ENCODE measurements at regions not wholly inside any gene's neighbourhood (a gene's known extent, or its start where the extent isn't known, plus 50 kb on each side); places are given as distances from the start of the nearest gene placed in this dataset.

DNA sequence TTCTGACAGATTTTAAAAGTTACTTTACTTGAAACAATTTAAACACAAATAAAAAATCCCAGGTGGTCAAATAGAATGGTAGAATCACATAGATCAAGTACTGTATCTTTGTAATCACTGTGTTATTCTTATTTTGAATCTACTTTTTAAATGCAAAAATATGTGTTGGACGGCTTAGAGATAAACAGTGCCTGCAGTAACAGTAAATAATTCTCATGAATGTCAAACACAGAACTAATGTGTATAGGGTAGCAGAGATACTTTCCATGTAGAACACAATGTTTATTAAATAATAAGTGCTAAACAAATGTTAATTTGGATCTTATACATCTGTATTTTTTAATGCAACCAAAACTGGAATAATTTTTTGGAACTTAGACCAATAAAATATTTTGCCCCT lies 1199.4 kb downstream of the SORCS1 start:
- TF ChIP-seq CTCF (conservative IDR thresholded peaks at IDR 0.05; ENCODE audit: low read depth in 2 of 2) (no peak), EZH2 (IDR thresholded peaks at IDR 0.05; ENCODE audit: low read depth, unreplicated experiment) (no peak), ETS1 (IDR thresholded peaks at IDR 0.05) (no peak), POLR2AphosphoS5 (IDR thresholded peaks at IDR 0.05; ENCODE audit: low read depth) (no peak), NANOG (IDR thresholded peaks at IDR 0.05; ENCODE audit: borderline replicate concordance) (no peak), REST (IDR thresholded peaks at IDR 0.05; ENCODE audit: unreplicated experiment) (no peak), EZH2phosphoT487 (IDR thresholded peaks at IDR 0.05; ENCODE audit: unreplicated experiment) (no peak), CREB1 (CRISPR knock-in tag; IDR thresholded peaks at IDR 0.05; ENCODE audit: low read depth) (no peak), JUNB (IDR thresholded peaks at IDR 0.05; ENCODE audit: unreplicated experiment) (no peak)

Measured in GM23338 (cell line).